ENCODE measurements at regions not wholly inside any gene's neighbourhood (a gene's known extent, or its start where the extent isn't known, plus 50 kb on each side); places are given as distances from the start of the nearest gene placed in this dataset.
A peak's percentile ranks its signal among the peaks of the same experiment; 100 is the strongest.

GRCh38 chr1:56297904-56298303 lies 281.5 kb downstream of the PLPP3 start:
- no peak for DNase-seq (ENCODE audit: low spot score in 2 of 2)
- TF ChIP-seq POLR2A (IDR thresholded peaks at IDR 0.05) = no peak
- no peak for TF ChIP-seq CTCF (IDR thresholded peaks at IDR 0.05)
- WGBS, 2 donors = 66% methylated on average over 2 of the region's 2 CpGs
- H3K4me3 ChIP-seq (ENCODE audit: low read depth, poor library complexity, severe bottlenecking) = no peak overlapping the region
- intact Hi-C loops (cut with DNase I; ENCODE audit: low total_unique reads) = no loop called here

GRCh38 chr1:56297208-56297607 lies 282.2 kb downstream of the PLPP3 start:
- no peak for TF ChIP-seq POLR2A (IDR thresholded peaks at IDR 0.05)
- no peak for TF ChIP-seq CTCF (IDR thresholded peaks at IDR 0.05)

GRCh38 chr1:56295949-56296929 lies 283.1 kb downstream of the PLPP3 start:
- WGBS, 2 donors = 83 to 88% methylated on average over 4 of the region's 4 CpGs
- DNase-seq (ENCODE audit: low spot score in 2 of 2) = no peak
- intact Hi-C loops (cut with DNase I; ENCODE audit: low total_unique reads) = no loop called here
- no peak overlapping the region for H3K4me3 ChIP-seq (ENCODE audit: low read depth, poor library complexity, severe bottlenecking)
- TF ChIP-seq POLR2A (IDR thresholded peaks at IDR 0.05) (no peak), CTCF (IDR thresholded peaks at IDR 0.05) (no peak)

More at GRCh38 chr1:56297208-56297607, 282.2 kb downstream of the PLPP3 start:
- intact Hi-C loops (cut with DNase I; ENCODE audit: low total_unique reads) = no loop called here
- no peak overlapping the region for H3K4me3 ChIP-seq (ENCODE audit: low read depth, poor library complexity, severe bottlenecking)
- DNase-seq (ENCODE audit: low spot score in 2 of 2) = no peak
- 76 to 79% methylated on average over 2 of the region's 2 CpGs for WGBS, 2 donors

- TF ChIP-seq POLR2A (IDR thresholded peaks at IDR 0.05) = no peak
- no peak for TF ChIP-seq CTCF (IDR thresholded peaks at IDR 0.05)
- WGBS, 2 donors = 55 to 60% methylated on average over 5 of the region's 5 CpGs
- DNase-seq (ENCODE audit: low spot score in 2 of 2) = peak in 1 of 2 donors; percentile 15
- no peak overlapping the region for H3K4me3 ChIP-seq (ENCODE audit: low read depth, poor library complexity, severe bottlenecking)
- intact Hi-C loops (cut with DNase I; ENCODE audit: low total_unique reads) = no loop called here
These were observed 287.9 kb downstream of the PLPP3 start for GRCh38 chr1:56291374-56291919.

DNA sequence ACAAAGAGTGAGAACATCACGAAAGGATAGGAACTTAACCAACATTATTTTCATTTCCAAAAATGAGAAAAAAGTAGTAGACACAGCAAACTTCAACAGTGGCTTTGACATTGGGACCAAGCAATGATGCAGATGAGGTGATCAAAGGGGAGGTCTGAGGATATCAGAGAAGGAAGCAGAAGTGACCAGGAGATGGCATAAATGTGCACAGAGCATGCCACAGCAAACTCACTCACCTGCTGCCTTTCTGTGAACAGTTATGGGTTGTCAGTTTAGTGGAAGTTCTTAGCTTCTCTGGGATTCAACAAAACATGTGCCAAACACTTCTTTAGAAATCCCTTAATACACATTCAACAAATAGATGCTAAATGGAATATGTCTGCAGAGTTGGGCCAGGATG lies 290.1 kb downstream of the PLPP3 start:
- no peak for TF ChIP-seq CTCF (IDR thresholded peaks at IDR 0.05)
- no peak for TF ChIP-seq POLR2A (IDR thresholded peaks at IDR 0.05)
- 90 to 94% methylated on average over 1 of the region's 1 CpG for WGBS, 2 donors
- H3K4me3 ChIP-seq (ENCODE audit: low read depth, poor library complexity, severe bottlenecking) = no peak overlapping the region
- DNase-seq (ENCODE audit: low spot score in 2 of 2) = no peak
- intact Hi-C loops (cut with DNase I; ENCODE audit: low total_unique reads) = no loop called here

Measured in lower leg skin (tissue), 4 donors.